ENCODE measurements at regions not wholly inside any gene's neighbourhood (a gene's known extent, or its start where the extent isn't known, plus 50 kb on each side); places are given as distances from the start of the nearest gene placed in this dataset.
"Not testable (repeated sequence)": the region's sequence is repeated elsewhere in the genome, so short reads cannot be mapped to it uniquely, and the experiment has no call there.

DNA sequence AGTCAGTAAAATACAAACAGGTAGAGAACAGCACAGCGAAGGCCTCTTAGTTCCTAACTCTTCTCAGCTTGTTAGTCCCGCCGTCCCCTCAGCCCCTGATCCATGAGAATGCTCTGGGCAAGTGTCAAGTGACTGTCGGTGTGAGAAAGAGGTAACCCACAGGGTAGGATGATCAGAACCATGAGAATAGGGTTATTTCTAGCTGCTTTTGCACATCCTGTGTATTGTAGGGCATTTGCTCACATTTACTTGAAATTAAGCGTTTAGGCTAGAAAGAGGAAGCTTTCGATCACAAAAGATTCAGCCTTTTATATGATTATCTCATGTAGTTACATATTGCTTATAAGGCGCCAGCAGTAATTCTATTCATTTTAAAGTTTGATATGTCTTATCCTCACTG lies 103.0 kb upstream of the PDE10A start:
- DNase-seq (ENCODE audit: low spot score) (no peak), ATAC-seq (ENCODE audit: insufficient number of reproducible peaks, low FRiP score, low read depth) (no peak)
- H3K27ac ChIP-seq, result no peak overlapping the region

DNA sequence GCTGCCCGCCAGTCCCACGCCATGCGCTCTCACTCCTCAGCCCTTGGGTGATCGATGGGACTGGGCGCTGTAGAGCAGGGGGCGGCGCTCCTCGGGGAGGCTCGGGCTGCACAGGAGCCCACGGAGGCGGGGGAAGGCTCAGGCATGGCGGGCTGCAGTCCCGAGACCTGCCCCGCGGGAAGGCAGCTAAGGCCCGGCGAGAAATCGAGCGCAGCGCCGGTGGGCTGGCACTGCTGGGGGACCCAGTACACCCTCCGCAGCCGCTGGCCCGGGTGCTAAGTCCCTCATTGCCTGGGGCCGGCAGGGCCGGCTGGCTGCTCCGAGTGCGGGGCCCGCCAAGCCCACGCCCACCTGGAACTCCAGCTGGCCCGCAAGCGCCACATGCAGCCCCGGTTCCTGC lies 102.2 kb upstream of the PDE10A start:
- H3K9me3 ChIP-seq; H3K4me3 ChIP-seq; H3K27me3 ChIP-seq (replicated peaks; ENCODE audit: insufficient read depth); DNase-seq (ENCODE audit: low spot score); H3K36me3 ChIP-seq; ATAC-seq (ENCODE audit: insufficient number of reproducible peaks, low FRiP score, low read depth); H3K4me1 ChIP-seq (ENCODE audit: control insufficient read depth in 1 of 2, low read depth in 2 of 2); H3K27ac ChIP-seq: not testable (repeated sequence)

More for the DNA sequence above, 103.0 kb upstream of the PDE10A start:
- TF ChIP-seq, protein P1, sequence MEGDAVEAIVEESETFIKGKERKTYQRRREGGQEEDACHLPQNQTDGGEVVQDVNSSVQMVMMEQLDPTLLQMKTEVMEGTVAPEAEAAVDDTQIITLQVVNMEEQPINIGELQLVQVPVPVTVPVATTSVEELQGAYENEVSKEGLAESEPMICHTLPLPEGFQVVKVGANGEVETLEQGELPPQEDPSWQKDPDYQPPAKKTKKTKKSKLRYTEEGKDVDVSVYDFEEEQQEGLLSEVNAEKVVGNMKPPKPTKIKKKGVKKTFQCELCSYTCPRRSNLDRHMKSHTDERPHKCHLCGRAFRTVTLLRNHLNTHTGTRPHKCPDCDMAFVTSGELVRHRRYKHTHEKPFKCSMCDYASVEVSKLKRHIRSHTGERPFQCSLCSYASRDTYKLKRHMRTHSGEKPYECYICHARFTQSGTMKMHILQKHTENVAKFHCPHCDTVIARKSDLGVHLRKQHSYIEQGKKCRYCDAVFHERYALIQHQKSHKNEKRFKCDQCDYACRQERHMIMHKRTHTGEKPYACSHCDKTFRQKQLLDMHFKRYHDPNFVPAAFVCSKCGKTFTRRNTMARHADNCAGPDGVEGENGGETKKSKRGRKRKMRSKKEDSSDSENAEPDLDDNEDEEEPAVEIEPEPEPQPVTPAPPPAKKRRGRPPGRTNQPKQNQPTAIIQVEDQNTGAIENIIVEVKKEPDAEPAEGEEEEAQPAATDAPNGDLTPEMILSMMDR (IDR thresholded peaks at IDR 0.05), result no peak
- Histone ChIP-seq H3K9me3 (no peaks in the 10 kb centered on the region), H3K4me3 (no peak overlapping the region), H3K4me1 (ENCODE audit: control insufficient read depth in 1 of 2, low read depth in 2 of 2) (no peaks in the 10 kb centered on the region), H3K36me3 (no peaks in the 10 kb centered on the region), H3K27me3 (replicated peaks; ENCODE audit: insufficient read depth) (no peaks in the 10 kb centered on the region)

DNA sequence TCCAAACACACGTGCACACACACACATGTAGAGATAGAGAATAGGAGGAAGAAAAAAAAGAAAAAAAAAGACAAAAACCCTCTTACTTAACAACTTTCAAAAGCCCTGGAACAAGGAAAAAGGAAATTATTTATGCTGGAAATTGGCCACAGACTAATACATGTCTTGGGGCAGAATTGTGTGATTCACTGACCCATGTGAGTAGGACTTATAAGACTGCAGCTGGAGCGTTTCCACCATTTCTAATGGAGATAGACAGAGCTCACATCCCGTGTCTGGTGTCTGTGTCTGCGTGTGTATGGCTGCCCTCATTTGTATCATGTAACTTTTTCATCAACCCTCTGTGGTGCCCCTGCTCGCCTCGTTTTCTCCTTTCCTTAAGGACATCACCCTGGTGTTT lies 99.8 kb upstream of the PDE10A start:
- Histone ChIP-seq H3K4me3 (no peak overlapping the region), H3K9me3 (no peaks in the 10 kb centered on the region), H3K27ac (no peak overlapping the region)

DNA sequence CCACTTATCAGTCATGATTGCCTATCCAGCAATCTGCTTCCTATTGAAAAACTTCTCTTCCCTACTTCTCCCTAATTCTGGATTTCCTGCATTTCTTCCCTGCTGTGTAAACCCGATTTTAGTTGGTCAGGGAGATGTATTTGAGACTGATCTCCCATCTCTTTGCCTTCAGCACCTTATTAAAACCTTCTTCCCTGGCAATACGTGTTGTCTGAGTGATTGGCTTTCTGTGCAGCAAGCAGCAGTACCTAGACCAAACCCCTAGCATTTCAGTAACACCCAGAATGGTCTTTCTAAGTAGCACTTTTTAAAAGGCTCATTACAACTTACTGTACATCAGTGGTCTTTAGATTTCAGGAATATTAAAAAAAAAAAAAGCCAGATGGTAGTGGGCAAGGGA lies 99.1 kb upstream of the PDE10A start:
- Histone ChIP-seq H3K27ac (no peak overlapping the region), H3K9me3 (no peaks in the 10 kb centered on the region), H3K27me3 (replicated peaks; ENCODE audit: insufficient read depth) (no peaks in the 10 kb centered on the region), H3K4me1 (ENCODE audit: control insufficient read depth in 1 of 2, low read depth in 2 of 2) (no peaks in the 10 kb centered on the region), H3K36me3 (no peaks in the 10 kb centered on the region), H3K4me3 (no peak overlapping the region)
- ATAC-seq (ENCODE audit: insufficient number of reproducible peaks, low FRiP score, low read depth), result no peak
- DNase-seq (ENCODE audit: low spot score), result no peak
- TF ChIP-seq, protein P1 (IDR thresholded peaks at IDR 0.05), result no peak

More for the DNA sequence above, 99.8 kb upstream of the PDE10A start:
- no peaks in the 10 kb centered on the region for H3K27me3 ChIP-seq (replicated peaks; ENCODE audit: insufficient read depth)
- H3K36me3 ChIP-seq, result no peaks in the 10 kb centered on the region
- TF ChIP-seq, protein P1 (IDR thresholded peaks at IDR 0.05), result no peak
- DNase-seq (ENCODE audit: low spot score), result no peak
- no peak for ATAC-seq (ENCODE audit: insufficient number of reproducible peaks, low FRiP score, low read depth)
- no peaks in the 10 kb centered on the region for H3K4me1 ChIP-seq (ENCODE audit: control insufficient read depth in 1 of 2, low read depth in 2 of 2)

DNA sequence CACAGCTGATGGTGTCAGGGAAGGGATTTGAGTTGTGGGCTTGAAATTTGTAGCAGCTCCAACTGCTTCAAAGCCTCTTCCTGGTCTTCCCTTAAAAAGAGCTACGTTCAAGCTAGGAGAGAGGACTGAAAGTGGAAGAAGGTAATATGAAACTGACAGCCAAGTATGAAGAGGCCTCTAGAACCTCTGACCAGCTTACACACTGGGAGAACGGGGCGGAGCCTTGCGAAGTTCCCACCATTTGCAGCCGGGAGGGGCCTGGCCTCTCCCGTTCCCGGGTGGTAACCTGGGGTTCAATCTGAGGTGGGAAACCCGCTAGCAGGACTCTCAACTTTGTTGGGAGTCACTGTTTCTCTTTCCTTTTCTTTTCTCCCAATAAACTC lies 97.8 kb upstream of the PDE10A start:
- no peak for ATAC-seq (ENCODE audit: insufficient number of reproducible peaks, low FRiP score, low read depth)
- DNase-seq (ENCODE audit: low spot score), result no peak
- TF ChIP-seq, protein P1 (IDR thresholded peaks at IDR 0.05), result no peak

DNA sequence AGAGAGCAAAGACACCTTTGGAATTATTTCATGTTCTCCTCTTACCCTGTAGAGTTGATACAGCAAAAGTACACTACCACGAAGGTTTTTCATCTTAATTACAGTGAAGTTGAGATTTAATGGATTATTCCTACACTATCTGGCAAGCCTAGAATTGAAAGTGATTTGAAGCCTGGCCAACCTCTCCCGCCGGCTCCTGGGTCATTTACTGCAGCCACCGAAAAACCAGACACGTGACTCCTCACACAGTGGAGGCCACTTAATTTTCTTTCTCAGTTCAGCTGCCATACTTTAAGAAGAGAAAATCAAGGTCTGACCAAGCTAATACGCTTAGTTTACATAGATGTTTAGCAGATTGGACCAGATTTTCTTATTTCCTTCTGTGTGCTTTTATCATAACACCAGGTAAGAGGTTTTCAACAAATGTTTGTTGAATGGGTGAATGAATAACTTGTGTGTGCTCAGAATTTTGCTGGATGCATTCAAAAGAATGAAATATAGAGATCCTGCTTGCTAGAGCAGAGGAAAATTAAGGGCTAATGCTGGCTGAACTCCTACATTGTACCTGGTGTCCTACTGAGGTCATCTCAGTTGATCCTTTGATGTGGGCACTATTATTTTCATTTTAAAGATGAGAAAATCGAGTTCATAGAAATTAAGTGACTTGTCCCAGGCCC lies 97.2 kb upstream of the PDE10A start:
- no peaks in the 10 kb centered on the region for H3K27me3 ChIP-seq (replicated peaks; ENCODE audit: insufficient read depth)
- no peak overlapping the region for H3K27ac ChIP-seq
- ATAC-seq (ENCODE audit: insufficient number of reproducible peaks, low FRiP score, low read depth) (no peak), DNase-seq (ENCODE audit: low spot score) (no peak)
- H3K4me3 ChIP-seq, result no peak overlapping the region
- no peaks in the 10 kb centered on the region for H3K9me3 ChIP-seq
- TF ChIP-seq, protein P1 (IDR thresholded peaks at IDR 0.05), result no peak
- H3K4me1 ChIP-seq (ENCODE audit: control insufficient read depth in 1 of 2, low read depth in 2 of 2), result no peaks in the 10 kb centered on the region
- H3K36me3 ChIP-seq, result no peaks in the 10 kb centered on the region

More for the DNA sequence above, 97.8 kb upstream of the PDE10A start:
- Histone ChIP-seq H3K4me3 (no peak overlapping the region), H3K36me3 (no peaks in the 10 kb centered on the region), H3K4me1 (ENCODE audit: control insufficient read depth in 1 of 2, low read depth in 2 of 2) (no peaks in the 10 kb centered on the region), H3K27me3 (replicated peaks; ENCODE audit: insufficient read depth) (no peaks in the 10 kb centered on the region), H3K27ac (no peak overlapping the region), H3K9me3 (no peaks in the 10 kb centered on the region)

Data from thoracic aorta (tissue), 2 donors.